NCI-H774 (cell line): ENCODE measurements at regions not wholly inside any gene's neighbourhood (a gene's known extent, or its start where the extent isn't known, plus 50 kb on each side); places are given as distances from the start of the nearest gene placed in this dataset.
A peak's percentile ranks its signal among the peaks of the same experiment; 100 is the strongest.

Source experiments
- DNase-seq: peaks from one replicate; lab custom pipeline; 2025; lab: John Stamatoyannopoulos, UW

DNA sequence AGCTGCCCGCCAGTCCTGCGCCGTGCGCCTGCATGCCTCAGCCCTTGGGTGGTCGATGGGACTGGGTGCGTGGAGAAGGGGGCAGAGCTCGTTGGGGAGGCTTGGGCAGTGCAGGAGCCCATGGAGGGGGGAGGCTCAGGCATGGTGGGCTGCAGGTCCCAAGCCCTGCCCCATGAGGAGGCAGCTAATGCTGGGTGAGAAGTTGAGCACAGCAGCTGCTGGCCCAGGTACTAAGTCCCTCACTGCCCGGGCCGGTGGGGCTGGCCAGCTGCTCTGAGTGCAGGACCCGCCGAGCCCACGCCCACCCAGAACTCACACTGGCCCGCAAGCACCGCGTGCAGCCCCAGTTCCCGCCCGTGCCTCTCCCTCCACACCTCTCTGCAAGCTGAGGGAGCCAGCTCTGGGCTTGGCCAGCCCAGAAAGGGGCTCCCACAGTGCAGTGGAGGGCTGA, 764.3 kb upstream of the TYRP1 start:
- no peak for DNase-seq

DNA sequence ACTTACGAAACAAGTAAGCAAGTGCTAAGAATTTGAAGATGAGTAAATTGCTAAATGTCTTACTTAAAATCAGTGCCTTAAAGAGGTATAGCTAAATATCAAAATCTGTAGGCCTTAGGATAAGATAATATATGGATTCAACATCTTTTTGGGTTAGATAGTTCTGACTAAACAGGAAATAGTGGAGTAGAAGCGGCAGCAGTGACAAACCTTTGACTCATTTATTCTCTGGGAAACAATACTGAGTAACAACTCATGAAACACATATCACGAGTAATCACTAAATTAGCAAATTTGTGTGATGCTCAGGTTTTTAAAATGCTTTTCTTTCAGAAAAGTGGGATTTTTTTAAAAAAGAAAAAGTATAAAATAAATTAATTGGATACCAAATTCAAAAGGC, 762.1 kb upstream of the TYRP1 start:
- DNase-seq = no peak

DNA sequence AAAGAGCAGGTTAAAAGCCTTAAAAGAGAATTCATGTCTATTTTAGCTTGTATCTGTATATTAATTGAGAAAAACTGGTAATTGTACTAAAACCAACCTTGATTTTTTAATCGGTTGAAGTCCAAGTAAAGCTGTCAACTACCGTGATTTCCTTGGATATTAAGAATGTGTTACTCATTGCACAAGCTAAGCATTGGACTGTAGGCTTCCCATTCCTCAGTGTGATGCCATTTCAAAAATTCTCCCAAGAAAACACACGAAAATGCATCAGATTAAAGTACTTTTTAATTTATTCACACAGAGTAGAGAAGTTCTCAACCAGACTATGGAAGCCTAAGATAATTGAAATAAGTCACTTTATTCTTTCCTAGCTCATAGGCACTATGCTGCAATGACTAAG, 761.4 kb upstream of the TYRP1 start:
- no peak for DNase-seq

DNA sequence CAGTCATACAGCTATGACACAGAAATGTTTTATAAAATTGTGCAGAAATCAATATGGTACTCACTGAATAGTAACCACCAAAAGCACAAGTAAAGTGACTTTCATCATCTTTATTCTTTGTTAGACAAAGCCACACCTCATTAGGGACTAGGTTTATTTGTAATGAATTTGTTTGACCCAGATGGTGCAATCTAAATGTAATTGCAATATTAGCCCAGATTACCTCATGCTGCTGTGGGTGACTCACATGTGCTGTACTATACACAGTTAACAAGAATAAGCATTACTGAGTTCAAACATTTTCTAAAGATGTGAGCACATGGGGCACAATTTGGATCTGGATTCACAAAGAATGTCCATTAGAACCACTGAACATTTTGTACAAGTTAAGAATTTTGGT, 759.3 kb upstream of the TYRP1 start:
- DNase-seq = peak; percentile 74

DNA sequence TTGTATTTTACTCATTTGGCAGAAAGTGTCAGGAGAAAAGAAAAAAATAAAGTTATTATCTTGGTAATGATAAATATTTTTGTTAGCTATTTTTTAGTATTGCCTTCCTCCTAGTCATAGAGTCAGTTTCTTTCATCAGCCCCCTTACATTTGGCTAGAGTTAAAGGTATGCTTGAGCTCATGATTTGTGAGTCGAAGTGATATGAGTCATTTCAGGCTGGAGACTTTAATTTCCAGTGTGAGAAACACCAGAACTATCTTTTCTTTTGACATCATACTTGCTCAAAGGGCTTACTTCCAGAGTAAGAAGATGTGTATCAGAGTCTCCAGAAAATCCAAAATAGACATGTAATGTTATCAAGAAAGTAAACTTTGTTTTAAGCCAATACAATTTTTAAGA, 746.7 kb upstream of the TYRP1 start:
- DNase-seq = no peak

DNA sequence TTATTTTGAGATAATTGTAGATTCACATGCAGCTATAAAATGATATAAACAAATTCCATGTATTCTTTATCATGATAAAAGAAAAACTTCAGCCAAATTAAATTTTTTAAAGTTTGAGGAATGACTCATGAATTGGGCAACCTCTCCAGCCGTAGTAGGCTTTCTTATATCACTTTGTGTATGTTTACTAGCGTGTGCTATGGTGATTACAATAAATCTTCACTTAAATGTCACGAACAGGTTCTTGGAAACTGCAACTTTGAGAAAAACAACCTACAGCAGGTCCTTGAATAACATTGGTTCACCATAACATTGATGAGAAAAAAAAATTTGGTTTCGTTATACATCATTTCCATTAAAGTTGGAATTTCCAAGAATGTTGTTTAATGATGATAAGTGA, 730.9 kb upstream of the TYRP1 start:
- no peak for DNase-seq

DNA sequence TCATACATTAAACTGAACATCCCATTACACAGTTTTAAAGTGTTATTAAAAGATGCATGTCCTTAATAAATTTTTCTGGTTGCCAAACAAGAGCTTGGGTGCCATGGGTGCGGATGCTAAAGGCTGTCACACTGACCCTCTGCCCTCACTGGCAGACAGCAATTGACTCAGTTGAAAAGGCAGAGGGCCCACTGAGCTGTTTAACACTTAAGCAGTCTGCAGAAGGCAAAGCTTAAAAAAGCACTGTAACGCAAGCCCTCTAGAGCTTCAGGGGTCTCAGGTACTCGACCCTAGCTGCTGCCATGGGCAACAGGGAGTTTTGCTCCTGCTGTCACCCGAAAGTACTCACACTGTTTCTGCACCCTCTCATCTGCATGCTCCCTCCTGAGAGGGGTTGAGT, 726.4 kb upstream of the TYRP1 start:
- DNase-seq = no peak

DNA sequence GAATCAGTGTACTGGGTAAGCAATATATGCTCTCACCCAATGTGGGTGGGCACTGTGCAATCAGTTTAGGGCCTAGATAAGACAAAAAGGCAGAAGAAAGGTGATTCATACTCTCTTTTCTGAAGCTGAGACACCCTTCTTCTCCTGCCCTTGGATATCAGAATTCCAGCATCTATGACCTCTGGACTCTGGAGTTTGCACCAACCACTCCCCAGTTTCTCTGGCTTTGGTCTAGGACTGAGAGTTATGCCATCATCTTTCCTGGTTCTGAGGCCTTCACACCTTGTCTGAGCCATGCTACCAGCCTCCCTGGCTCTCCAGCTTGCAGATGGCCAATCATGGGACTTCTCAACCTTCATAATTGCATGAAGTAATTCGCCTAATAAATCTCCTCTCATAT, 724.6 kb upstream of the TYRP1 start:
- DNase-seq = no peak

DNA sequence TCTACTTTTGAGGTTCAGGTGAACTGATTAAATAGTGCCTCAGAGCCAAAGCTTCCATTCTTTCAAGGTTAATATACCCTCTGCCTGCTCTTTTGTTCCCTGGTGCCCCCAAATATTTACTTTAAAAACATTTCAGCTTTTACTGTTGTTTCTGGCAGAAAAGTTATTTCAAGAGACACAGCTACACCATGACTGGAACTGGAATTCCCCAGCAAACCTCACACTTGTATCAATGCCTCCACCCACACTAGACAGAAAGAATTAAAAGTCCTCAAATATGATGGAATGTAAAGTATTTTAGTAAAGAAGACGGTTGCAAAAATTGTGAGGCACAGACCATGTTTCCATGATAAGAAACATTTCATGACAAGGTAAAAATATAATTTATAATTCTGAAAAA, 720.2 kb upstream of the TYRP1 start:
- no peak for DNase-seq

DNA sequence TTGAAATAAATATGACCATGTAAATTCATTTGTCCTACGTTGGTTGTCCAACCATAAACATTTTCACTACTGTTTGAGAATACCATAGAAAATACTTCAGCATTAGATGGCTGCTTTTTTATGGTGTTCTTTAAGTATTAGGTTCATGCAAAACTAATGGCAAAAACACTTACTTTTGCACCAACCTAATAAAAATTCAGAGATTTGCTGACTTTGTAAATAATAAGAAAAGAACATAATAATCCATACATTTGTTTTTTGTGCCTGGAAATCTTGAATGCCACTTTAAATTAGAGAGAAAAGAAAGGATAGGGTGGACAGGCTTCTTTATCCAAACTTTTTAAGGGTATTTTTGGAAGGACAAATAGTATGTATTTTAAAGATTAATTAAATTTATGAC, 719.7 kb upstream of the TYRP1 start:
- no peak for DNase-seq

DNA sequence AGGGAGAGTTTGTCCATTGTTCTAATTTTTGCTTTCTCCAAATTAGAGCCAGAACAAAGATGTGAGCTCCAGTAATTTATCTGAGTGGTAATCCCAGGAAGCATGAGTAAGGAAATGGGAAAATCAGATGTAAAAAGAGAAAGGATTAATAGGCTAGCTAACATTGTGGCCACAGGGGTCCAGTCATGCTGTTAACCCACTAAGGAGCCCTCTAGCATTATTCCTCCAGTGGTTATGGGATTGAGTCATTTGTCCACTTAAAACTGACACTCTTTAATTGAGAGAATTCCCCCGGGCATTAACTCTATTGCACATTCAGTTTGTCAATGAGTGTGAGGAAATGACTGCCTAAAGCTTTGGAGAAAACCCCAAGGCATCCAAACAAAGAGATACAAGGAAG, 700.3 kb upstream of the TYRP1 start:
- no peak for DNase-seq

DNA sequence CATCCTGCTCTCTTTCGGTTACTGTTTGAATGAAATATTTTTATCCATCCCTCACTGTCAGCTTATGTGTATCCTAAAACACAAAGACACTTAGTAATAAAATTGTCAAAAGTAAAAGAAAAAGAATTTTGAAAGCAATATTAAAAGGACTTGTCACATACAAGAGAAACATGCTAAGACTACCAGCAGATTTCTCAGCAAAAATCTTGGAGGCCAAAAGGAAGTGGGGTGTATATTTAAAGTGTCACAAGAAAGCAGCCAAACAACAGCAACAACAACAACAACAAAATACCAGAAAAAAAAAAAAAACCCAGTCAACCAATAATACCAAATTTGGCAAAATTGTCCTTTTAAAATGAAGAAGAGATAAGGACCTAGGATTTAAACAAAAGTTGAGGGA, 678.7 kb upstream of the TYRP1 start:
- DNase-seq = no peak

DNA sequence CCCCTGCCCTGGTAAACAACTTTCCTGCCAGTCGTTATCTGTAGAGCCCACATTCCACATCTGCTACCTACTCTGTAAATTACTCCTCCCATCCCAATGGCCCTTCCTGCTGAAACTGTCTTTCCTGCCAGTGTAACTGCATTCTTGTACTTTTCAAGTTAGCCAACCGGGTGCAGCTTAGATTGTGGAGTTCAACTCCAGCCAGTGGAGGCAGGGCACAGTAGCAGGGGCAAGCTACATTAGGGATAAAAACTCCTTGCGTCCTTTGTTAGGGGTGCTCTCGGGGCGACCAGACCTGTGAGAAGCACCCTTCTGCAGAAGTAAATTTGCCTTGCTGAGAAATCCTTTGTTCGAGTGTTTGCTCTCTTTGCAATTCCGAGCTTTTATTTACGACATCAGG, 639.0 kb upstream of the TYRP1 start:
- DNase-seq = no peak

DNA sequence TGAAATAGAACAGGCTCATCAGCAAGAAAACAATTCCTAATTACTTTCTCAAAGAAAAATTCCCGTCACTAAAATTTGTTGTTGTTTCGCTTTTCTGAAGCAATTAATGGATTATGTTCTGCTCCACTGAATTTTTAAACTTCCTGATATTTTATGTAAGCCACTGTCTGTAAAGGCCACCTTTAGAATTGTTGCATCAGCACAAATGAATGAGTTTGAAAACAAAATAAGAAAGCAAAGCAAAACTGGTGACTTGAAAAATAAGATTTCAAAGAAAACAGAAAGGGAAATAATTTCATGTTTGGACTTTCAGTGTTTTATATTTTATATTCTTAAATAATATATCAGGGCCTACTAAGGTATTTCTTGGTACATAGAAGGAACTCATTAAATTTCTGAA, 636.3 kb upstream of the TYRP1 start:
- no peak for DNase-seq

DNA sequence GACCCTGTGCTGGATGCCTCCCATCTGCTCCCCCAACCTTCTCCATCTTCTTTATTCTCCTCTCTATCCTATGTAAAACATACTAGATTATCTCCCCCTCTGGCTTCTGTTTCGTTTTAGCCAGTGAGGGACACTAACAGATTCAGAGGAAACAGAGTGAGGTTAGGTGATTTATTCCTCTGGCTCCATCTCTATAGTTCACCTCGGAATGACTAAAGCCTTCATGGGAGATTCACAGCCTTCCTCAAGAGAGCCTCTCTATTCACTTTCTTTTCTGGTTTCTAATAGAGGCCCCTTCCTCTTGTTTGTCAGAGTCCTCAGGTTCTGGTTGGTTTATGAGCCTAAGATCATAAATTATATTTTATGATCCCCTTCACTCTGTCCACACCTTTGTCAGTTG, 633.1 kb upstream of the TYRP1 start:
- no peak for DNase-seq

DNA sequence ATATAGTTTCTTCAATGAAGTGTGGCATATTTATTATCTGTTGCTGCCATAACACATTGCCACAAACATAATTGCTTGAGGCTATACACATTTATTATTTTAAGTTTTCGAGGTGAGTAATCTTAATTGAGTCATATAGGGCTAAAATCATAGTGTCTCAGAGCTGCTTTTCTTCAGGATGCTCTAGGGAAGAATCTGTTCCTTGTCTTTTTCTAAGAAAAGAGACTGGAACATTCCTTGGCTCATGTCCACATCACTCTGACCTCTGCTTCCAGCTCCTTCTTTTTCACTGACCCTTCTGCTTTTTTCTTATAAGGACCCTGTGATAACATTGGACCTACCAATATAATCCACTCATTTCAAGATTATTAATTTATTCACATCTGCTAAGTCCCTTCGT, 632.4 kb upstream of the TYRP1 start:
- DNase-seq = no peak

DNA sequence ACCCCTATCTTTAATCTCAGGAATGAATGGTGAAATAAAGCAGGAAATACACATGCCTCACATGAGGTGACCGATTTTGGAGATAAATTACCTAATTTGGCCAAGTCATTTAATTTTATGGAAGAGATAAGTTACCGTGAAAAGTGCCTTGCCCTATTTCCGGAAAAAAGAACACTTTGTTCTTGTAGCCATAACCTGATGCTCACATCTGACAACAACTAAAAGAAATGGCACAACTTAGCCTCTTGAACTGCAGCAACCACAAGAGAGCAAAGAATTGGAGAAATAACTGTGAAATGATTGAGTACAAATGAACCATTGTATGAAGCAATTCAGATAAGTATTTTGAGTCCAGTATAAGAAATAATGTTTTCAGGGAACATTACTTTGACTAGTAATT, 628.1 kb upstream of the TYRP1 start:
- DNase-seq = no peak

DNA sequence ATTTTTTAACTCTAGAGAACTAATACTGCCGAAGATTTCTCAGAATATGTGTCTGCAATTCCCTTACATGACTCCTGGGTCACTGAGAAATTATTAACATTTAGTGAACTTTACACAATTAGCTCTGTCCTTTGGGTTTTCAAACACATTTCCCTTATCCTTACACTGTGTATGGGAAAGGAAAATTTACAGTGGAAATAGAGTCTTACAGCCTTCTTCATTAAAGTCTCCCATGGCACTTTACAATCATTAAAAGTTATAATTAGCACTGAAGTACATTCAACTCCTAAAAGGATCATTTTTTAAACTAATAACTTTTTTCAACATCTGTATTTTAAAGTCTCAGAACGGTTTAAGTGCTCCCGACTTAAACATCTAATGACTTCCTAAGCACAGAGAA, 627.5 kb upstream of the TYRP1 start:
- no peak for DNase-seq

DNA sequence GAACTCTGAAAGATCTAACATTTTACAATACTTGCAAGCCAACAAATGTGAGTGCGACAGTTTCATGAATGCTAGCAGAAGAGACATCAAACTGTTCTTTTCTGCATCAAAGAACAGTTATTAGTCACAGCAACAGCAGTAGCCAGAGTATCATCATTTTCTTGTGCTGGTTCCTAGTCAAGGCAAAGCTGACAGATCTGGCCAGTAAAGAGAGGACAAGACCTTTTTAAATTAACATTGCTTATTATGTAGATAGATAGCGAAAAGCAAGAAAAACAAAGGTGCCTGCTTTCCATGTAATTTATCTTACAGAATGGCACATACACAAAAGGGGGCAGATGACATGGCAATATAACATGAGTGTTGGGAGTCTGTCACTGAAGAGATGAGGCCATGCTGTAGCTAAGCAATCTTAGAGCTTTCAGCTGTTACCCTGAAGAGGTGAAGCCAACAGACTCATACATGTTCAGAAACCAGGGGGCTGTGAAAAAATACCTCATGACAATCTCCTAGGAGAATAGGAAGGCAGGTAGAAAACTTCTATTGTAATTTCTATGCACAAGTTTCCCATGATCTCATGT, 626.6 kb upstream of the TYRP1 start:
- DNase-seq = no peak

DNA sequence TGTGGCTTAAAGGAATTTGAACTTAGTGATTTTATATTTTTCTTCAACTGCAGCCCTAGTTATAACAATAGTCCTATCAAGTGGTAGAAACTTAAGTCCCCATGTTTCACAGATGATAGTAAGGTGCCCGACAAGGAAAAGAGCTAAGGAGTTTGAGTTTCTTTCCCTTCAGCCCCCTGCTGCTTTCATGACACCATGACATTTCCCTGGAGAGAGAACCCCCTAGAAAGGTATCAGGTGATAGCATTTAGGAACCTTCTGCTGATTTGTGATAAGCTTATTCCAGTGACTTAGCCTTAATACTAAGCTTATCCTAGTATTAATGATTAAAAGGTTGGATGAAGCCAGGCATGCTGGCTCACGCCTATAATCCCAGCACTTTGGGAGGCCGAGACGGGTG, 623.8 kb upstream of the TYRP1 start:
- DNase-seq = no peak

DNA sequence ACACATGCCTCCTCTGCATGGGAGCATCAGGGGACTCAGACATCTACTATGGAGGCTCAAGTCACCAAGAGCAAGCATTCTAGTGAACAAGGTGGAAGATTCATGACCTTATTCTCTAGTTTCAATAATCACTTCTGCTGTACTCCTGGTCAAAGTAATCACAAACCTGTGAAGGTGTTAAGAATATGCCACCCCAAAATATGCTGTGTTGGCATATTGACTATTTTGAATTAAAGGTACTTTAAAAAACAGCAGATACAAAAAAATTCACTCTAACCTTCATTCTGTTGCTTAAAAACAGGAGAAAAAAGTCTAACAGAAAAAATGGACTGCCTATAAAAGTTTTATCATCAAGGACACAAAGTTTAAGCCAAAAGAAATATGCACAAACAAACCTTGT, 607.8 kb upstream of the TYRP1 start:
- no peak for DNase-seq

DNA sequence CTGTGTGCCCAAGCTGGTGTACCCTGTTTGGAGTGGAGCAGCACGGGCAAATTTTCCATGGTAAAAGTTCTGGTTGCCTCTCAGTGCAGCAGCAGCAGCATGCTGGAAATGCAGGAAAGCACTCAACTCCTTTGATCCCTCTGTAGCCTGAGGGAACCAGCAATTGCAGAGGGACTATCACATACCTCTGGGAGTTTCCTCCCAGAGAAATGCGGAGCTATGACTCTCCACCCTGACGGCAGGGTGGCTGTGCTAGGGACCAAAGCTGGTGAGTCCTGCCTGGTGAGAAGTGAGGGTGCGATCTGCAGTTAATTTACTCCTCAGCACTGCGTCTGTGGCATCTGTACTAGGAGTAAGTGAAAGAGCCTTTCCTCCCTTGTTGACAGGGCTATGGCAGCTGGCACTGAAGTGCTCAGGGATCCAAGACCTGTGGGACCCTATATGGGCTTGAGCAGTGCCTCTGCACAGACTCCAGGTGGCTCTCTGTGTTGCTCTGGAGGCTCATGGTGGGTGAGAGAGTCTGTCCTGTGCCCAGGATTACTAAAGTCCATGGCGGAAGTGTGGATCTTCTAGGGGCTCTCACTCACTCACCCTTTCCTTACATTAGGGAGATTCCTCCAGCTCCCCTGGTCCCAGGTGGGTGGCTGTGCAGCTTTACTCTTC, 601.2 kb upstream of the TYRP1 start:
- DNase-seq = no peak

DNA sequence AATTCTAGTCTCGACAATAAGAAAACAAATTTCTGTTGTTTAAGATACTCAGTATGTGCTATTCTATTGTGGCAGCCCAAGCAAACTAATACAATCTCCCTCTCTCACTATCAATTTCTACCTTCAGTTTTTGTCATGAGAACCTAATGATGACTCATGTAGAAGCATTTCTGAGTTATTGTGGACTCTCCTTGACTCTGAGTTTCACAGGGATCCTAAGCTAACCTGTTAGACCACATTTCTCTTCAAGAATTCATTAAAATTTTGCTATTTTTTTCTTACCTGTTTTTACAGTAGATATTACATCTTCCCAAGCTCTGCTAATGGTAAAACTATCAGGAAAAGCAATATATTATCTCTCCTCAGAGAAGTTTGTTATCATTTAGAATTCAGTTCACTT, 599.1 kb upstream of the TYRP1 start:
- no peak for DNase-seq

DNA sequence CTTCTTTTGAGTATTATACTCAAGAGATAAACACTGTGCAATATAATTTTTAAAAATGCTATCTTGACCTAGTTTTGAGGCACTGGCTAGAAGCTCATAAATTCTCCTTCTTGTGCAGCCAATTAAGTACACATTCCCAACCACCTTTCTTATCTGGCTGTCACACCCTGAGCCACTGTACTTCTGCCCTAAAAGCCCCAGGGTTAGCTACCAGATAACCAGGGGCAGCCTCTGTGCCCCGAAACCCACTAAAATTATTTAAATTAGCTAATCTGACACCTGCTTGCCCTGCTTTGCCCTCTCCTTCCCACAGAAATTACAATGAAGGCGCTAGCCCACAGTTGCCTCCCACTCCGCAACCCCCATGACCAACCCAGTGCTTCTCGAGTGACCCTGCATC, 597.3 kb upstream of the TYRP1 start:
- DNase-seq = no peak
